ENCODE measurements at regions not wholly inside any gene's neighbourhood (a gene's known extent, or its start where the extent isn't known, plus 50 kb on each side); places are given as distances from the start of the nearest gene placed in this dataset.

DNA sequence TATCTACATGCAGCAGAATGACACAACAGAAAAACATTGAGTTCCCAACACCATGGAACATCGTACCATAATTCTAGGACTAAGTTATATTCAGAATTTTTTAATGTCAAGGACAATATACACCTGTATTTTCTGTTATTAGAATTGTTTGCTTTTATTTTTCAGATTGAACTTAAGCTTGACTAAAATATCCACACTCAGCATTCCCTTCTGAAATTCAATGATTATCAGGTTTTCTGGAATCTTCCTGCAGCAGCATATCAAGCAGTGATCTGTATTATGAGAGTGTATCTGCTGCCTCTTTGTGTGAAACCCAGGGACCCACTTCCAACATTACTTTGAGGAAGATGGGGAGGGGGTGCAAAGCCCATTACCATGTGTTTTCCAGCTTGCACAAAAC lies 578.6 kb upstream of the JAG1 start:
- Histone ChIP-seq H3K36me3 (no peaks in the 10 kb centered on the region), H3K4me3 (no peak overlapping the region), H3K27me3 (no peaks in the 10 kb centered on the region), H3K27ac (no peak overlapping the region), H3K9me3 (peaks cover 0 to 16% (median 5%) of the 10 kb centered on the region in 12 donors), H3K4me1 (peaks cover 0 to 10% (median 0%) of the 10 kb centered on the region in 12 donors)
- ATAC-seq (no peak), DNase-seq (no peak)
- WGBS, 4 donors = 86 to 95% (median 91%) methylated on average over 1 of the region's 1 CpG
- TF ChIP-seq POLR2A (IDR thresholded peaks at IDR 0.05) = no peak
- no peak for TF ChIP-seq CTCF (IDR thresholded peaks at IDR 0.05)
- intact Hi-C loops (cut with DNase I) = no loop called here

- WGBS, 4 donors = 98 to 100% (median 100%) methylated on average over 1 of the region's 1 CpG
- Histone ChIP-seq H3K27me3 (no peaks in the 10 kb centered on the region), H3K4me3 (no peak overlapping the region), H3K27ac (no peak overlapping the region), H3K4me1 (no peaks in the 10 kb centered on the region), H3K9me3 (peaks cover 0 to 21% (median 8%) of the 10 kb centered on the region in 12 donors), H3K36me3 (no peaks in the 10 kb centered on the region)
- DNase-seq (no peak), ATAC-seq (no peak)
- intact Hi-C loops (cut with DNase I) = no loop called here
- TF ChIP-seq CTCF (IDR thresholded peaks at IDR 0.05) = no peak
- no peak for TF ChIP-seq POLR2A (IDR thresholded peaks at IDR 0.05)
Observed at GRCh38 chr20:11255455-11255854, 581.7 kb upstream of the JAG1 start.

DNA sequence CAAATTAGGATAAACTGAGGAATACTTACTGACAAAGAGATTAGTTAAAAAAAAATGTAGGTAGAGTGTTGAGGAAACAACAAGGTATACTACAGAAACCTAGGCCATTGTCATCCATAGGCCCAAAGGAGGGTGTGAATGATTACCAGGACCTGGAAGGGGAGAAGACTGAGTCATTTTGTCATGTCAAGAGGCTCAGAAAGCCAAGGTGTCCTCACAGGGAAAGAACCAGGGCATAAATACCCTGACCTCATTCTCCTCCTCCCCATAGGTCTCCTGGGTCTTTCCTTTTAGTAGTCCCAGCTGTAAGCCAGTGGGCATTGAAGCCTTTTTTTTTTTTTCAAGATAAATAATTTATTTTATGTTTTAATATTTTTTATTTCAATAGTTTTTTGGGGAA lies 582.1 kb upstream of the JAG1 start:
- intact Hi-C loops (cut with DNase I) = no loop called here
- H3K9me3 ChIP-seq = peaks cover 0 to 21% (median 8%) of the 10 kb centered on the region in 12 donors
- ATAC-seq (no peak), DNase-seq (no peak)
- no peak overlapping the region for H3K27ac ChIP-seq
- no peak overlapping the region for H3K4me3 ChIP-seq
- no peaks in the 10 kb centered on the region for H3K4me1 ChIP-seq
- no peaks in the 10 kb centered on the region for H3K27me3 ChIP-seq
- no peaks in the 10 kb centered on the region for H3K36me3 ChIP-seq
- TF ChIP-seq CTCF (IDR thresholded peaks at IDR 0.05) = no peak
- no peak for TF ChIP-seq POLR2A (IDR thresholded peaks at IDR 0.05)

DNA sequence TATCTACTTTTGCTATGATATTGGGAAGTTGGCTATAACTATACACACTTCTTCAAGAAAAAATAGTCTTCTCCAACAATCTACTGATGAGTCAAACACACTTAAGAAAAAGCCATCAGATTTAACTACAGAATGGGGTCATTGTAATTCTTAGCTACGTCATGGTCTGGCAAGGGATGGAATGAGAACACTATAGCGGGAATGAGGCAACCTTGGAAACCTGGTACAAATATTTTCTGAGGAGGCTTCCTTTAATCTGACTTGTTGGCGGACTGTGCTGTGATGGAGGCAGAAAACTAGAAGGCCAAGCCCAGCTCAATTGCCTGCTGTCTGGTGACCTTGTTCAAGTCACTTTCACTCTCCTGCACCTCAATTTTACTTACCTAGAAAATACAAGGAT lies 586.8 kb upstream of the JAG1 start:
- no peaks in the 10 kb centered on the region for H3K36me3 ChIP-seq
- DNase-seq = no peak
- no peaks in the 10 kb centered on the region for H3K4me1 ChIP-seq
- H3K27ac ChIP-seq = no peak overlapping the region
- intact Hi-C loops (cut with DNase I) = loop anchor here in 1 of 10 donors (10.0 kb wide), 1 partner anchor 46 kb away; no protein-coding TSS in a partner anchor
- peaks cover 0 to 15% (median 0%) of the 10 kb centered on the region in 12 donors for H3K9me3 ChIP-seq
- H3K27me3 ChIP-seq = no peaks in the 10 kb centered on the region
- H3K4me3 ChIP-seq = no peak overlapping the region
- TF ChIP-seq CTCF (IDR thresholded peaks at IDR 0.05) (no peak), POLR2A (IDR thresholded peaks at IDR 0.05) (no peak)
- WGBS, 4 donors = 87 to 94% (median 93%) methylated on average over 3 of the region's 3 CpGs
- no peak for ATAC-seq
